Uterus (tissue), 2 donors: ENCODE measurements at regions not wholly inside any gene's neighbourhood (a gene's known extent, or its start where the extent isn't known, plus 50 kb on each side); places are given as distances from the start of the nearest gene placed in this dataset. TPM values are rescaled to one million over a fixed set of nuclear protein-coding genes. Genes with fewer than 3 reads are reported as not detected.

ENCODE experiments used
- microRNA counts, 2 donors: library from miRNA; unstranded; fragments of <30 nt; microRNA quantifications; one replicate each; lab custom pipeline; 2016 to 2017
- microRNA-seq: library from miRNA; unstranded; fragments of <30 nt; microRNA quantifications from one replicate; pipeline ENCODE4, GENCODE V29; 2016; ENCODE audit warnings: borderline microRNAs expressed, borderline replicate concordance
- small RNA-seq: library from RNA; depleted of rRNA; stranded (forward); fragments of <200 nt; gene quantifications from one replicate; pipeline ENCODE3, GENCODE V24; 2016

MicroRNAs in the stretch of these regions (microRNA counts, 767-probe panel; counts per million panel counts)
- 0 counts per million in 2 donors for microRNA hsa-miR-548aj-3p (lab: Ali Mortazavi, UCI)

Small RNA genes lying in the stretch of these regions (microRNA-seq; reads per million reads assigned to microRNA genes)
- gene MIR548AJ1 = not detected

Small RNA genes lying in the stretch of these regions (small RNA-seq; reads per million reads assigned to genes)
- not detected for gene MIR548AJ1
